HEK293T (cell line): ENCODE measurements at regions not wholly inside any gene's neighbourhood (a gene's known extent, or its start where the extent isn't known, plus 50 kb on each side); places are given as distances from the start of the nearest gene placed in this dataset.
A peak's percentile ranks its signal among the peaks of the same experiment; 100 is the strongest.

Source experiments
- CTCF ChIA-PET: fragments of 350-600 bp; formaldehyde crosslinking; extraction: SDS; loops from one replicate; lab custom pipeline; 2021; ENCODE audit warnings: antibody characterized with exemption, inconsistent platforms; lab: Yijun Ruan, JAX
- POLR2A ChIA-PET: fragments of 350-600 bp; formaldehyde crosslinking; extraction: SDS; loops from one replicate; lab custom pipeline; 2020; ENCODE audit warnings: antibody characterized with exemption, inconsistent platforms; lab: Yijun Ruan, JAX
- DNase-seq: peaks from one replicate; pipeline ENCODE4 v3.0.0; 2012; ENCODE audit warnings: mixed read lengths; ENCODE audit errors: extremely low spot score
- ARNT ChIP-seq: fragments of 450-650 bp; IDR thresholded peaks from 2 replicates; pipeline ENCODE4 v1.6.1; 2017; ENCODE audit warnings: mild to moderate bottlenecking
- BHLHE40 ChIP-seq: fragments of 450-650 bp; IDR thresholded peaks from 2 replicates; pipeline ENCODE4 v1.6.1; 2016; ENCODE audit warnings: mild to moderate bottlenecking, moderate library complexity, borderline replicate concordance
- CTBP1 ChIP-seq: fragments of 450-650 bp; IDR thresholded peaks from 2 replicates; pipeline ENCODE4 v1.6.1; 2016; ENCODE audit warnings: borderline replicate concordance
- ELF4 ChIP-seq: fragments of 450-650 bp; IDR thresholded peaks from 2 replicates; pipeline ENCODE4 v1.6.1; 2017; ENCODE audit warnings: antibody characterized with exemption
- FOXA1 ChIP-seq: fragments of 450-650 bp; IDR thresholded peaks from 2 replicates; pipeline ENCODE4 v1.6.1; 2016; ENCODE audit warnings: mild to moderate bottlenecking
- FOXK2 ChIP-seq: fragments of 450-650 bp; IDR thresholded peaks from 2 replicates; pipeline ENCODE4 v1.6.1; 2016; ENCODE audit warnings: mild to moderate bottlenecking
- FOXM1 ChIP-seq: fragments of 450-650 bp; IDR thresholded peaks from 2 replicates; pipeline ENCODE4 v1.6.1; 2017; ENCODE audit warnings: mild to moderate bottlenecking, borderline replicate concordance
- HDGF ChIP-seq: fragments of 450-650 bp; IDR thresholded peaks from 2 replicates; pipeline ENCODE4 v1.6.1; 2017; ENCODE audit warnings: antibody characterized with exemption, borderline replicate concordance
- L3MBTL2 ChIP-seq: fragments of 450-650 bp; conservative IDR thresholded peaks from 2 replicates; pipeline ENCODE4 v1.6.1; 2016; ENCODE audit warnings: mild to moderate bottlenecking
- LEF1 ChIP-seq: fragments of 450-650 bp; IDR thresholded peaks from 2 replicates; pipeline ENCODE4 v1.6.1; 2017; ENCODE audit warnings: mild to moderate bottlenecking, borderline replicate concordance
- NFRKB ChIP-seq: fragments of 450-650 bp; IDR thresholded peaks from 2 replicates; pipeline ENCODE4 v1.6.1; 2016; ENCODE audit warnings: mild to moderate bottlenecking, moderate library complexity
- SP1 ChIP-seq: fragments of 450-650 bp; IDR thresholded peaks from 2 replicates; pipeline ENCODE4 v1.6.1; 2017
- SUZ12 ChIP-seq: fragments of 450-650 bp; IDR thresholded peaks from 2 replicates; pipeline ENCODE4 v1.6.1; 2016; ENCODE audit warnings: mild to moderate bottlenecking
- TARDBP ChIP-seq: fragments of 450-650 bp; IDR thresholded peaks from 2 replicates; pipeline ENCODE4 v1.6.1; 2016
- ZNF384 ChIP-seq: fragments of 450-650 bp; IDR thresholded peaks from 2 replicates; pipeline ENCODE4 v1.6.1; 2016
- TF ChIP-seq, protein P1 (sequence below): fragments of 450-650 bp; IDR thresholded peaks from 2 replicates; pipeline ENCODE4 v1.6.1; 2016

DNA sequence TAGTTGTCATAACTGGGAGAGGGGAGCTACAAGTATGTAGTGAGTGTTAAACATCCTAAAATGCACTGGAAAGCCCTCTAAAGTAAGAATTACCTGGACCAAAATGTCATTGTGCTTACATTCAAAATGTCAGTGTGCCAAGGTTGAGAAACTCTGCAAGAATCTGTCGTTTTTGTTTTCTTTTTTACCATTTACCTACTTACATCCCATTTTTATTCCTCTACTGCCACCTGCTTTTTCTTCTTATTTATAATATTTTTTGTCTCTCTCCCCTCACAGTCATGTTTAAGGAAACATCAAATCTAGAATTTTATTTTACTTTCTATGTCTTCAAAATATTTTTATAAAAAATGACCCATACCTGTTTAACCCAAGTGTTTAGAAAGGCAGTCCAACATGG, 226.4 kb downstream of the PCDH17 start:
- ChIA-PET POLR2A (no interaction called here), CTCF (interaction anchor here (0.6 kb wide), 1 partner anchor 351 kb away, joined by 3 read pairs; no protein-coding TSS in a partner anchor)
- TF ChIP-seq ELF4 (no peak), HDGF (no peak), BHLHE40 (no peak), SP1 (no peak), CTBP1 (no peak), LEF1 (no peak)
- no peak for DNase-seq

DNA sequence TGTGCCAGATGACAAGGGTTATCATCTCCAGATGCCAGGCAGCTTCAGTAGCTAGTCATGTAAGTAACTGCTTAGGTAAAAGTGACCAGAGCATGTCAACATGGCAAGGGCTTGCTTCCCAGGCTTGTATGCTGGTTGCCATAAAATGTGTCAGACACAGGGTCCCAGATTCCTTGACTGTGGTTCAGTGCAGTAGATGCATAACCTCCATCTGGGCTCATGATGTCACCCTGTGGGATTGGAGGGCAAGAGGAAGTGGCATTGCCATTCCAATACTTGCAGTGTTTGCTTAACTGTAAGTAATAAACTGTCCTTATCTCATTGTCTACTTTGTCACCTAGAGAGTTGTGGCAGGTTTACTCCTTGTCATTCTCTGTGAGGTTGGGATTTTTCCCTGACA, 226.8 kb downstream of the PCDH17 start:
- TF ChIP-seq, protein P1, sequence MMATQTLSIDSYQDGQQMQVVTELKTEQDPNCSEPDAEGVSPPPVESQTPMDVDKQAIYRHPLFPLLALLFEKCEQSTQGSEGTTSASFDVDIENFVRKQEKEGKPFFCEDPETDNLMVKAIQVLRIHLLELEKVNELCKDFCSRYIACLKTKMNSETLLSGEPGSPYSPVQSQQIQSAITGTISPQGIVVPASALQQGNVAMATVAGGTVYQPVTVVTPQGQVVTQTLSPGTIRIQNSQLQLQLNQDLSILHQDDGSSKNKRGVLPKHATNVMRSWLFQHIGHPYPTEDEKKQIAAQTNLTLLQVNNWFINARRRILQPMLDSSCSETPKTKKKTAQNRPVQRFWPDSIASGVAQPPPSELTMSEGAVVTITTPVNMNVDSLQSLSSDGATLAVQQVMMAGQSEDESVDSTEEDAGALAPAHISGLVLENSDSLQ: no peak
- no peak for TF ChIP-seq FOXA1
- no peak for TF ChIP-seq L3MBTL2
- TF ChIP-seq ARNT: no peak
- TF ChIP-seq HDGF: no peak
- TF ChIP-seq ZNF384: no peak
- no peak for TF ChIP-seq ELF4
- no peak for TF ChIP-seq FOXM1
- no peak for TF ChIP-seq CTBP1
- no peak for TF ChIP-seq SUZ12
- no peak for TF ChIP-seq BHLHE40
- TF ChIP-seq NFRKB: no peak
- no peak for TF ChIP-seq SP1
- TF ChIP-seq TARDBP: no peak
- no peak for TF ChIP-seq FOXK2
- no peak for TF ChIP-seq LEF1
- no peak for DNase-seq
- CTCF ChIA-PET: no interaction called here
- POLR2A ChIA-PET: no interaction called here

- POLR2A ChIA-PET: no interaction called here
These were observed 231.3 kb downstream of the PCDH17 start for GRCh38 chr13:57862879-57863278.

DNA sequence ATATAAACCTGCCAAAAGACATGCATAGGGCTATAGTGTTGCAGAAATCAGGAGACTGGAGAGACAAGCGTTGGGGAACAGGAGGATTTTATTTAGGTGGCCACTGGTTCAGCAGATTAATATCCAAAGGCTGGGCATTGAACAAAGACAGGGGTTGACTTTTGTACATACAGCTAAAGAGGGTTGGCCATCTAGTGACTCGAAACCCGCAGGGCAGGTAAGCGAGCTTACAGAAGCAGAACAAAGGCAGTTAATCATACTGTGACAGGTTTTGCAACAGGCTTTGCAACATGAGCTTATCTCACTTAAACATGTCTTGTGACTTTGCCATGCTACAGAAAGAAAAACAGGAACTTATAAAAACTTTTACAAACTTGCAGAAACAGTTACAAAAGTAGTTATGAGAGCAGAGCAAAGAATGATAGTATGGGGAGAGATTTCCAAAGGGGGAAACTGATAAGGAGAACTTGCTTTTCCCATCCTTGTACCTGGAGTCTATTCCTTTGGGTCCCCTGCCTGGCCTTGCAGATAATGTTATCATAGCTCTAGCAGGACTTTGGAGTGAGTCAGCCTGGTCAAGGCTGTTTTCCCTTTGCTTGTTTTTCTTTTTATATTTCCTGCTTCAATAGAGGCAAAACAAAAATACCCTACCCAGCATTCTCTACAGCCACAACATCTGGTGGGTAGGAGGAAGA, 234.2 kb downstream of the PCDH17 start:
- POLR2A ChIA-PET: no interaction called here
- CTCF ChIA-PET: interaction anchor here (0.6 kb wide), 1 partner anchor 31 kb away, joined by 3 read pairs; no protein-coding TSS in a partner anchor
- DNase-seq: no peak
- TF ChIP-seq, protein P1: peak; percentile 32
- no peak for TF ChIP-seq ELF4

More at GRCh38 chr13:57862879-57863278, 231.3 kb downstream of the PCDH17 start:
- no peak for TF ChIP-seq BHLHE40
- TF ChIP-seq FOXK2: no peak
- TF ChIP-seq SUZ12: no peak
- CTCF ChIA-PET: no interaction called here
- no peak for DNase-seq

- ChIA-PET CTCF (no interaction called here), POLR2A (no interaction called here)
- no peak for TF ChIP-seq CTBP1
- no peak for TF ChIP-seq LEF1
- TF ChIP-seq SP1: no peak
- no peak for TF ChIP-seq L3MBTL2
- TF ChIP-seq BHLHE40: no peak
- TF ChIP-seq TARDBP: no peak
- no peak for DNase-seq
These were observed 243.0 kb downstream of the PCDH17 start for GRCh38 chr13:57874530-57874929.

DNA sequence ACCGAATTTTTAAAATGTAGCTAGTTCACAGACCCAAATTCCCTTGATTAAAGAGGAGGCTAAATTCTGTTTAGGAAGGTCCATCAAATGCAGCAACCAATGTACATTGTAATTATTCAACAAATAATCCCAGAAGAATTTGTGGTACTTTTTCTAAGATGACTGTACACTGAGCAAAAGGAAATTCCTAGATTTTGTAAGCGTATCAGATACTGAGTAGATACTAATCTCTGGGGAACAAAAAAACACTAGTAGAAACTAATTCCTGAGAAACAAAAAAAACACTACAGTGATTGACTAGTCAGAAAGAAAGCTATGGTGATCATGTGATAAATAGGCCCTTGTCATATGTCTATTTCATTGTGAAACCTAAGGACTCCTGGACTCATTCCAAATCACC, 246.1 kb downstream of the PCDH17 start:
- TF ChIP-seq HDGF (no peak), ARNT (no peak), NFRKB (no peak), CTBP1 (no peak), TARDBP (no peak), FOXM1 (no peak)
- TF ChIP-seq, protein P1: no peak
- ChIA-PET CTCF (no interaction called here), POLR2A (no interaction called here)
- no peak for DNase-seq

GRCh38 chr13:57878291-57878690, 246.7 kb downstream of the PCDH17 start:
- POLR2A ChIA-PET: no interaction called here
- TF ChIP-seq ZNF384 (no peak), HDGF (no peak), FOXM1 (no peak), SUZ12 (no peak)
- TF ChIP-seq, protein P1: 0 out of 2 replicates have a peak, but pooled peaks have one; percentile 10
- CTCF ChIA-PET: no interaction called here
- DNase-seq: no peak
